GM18499 (cell line): ENCODE measurements at regions not wholly inside any gene's neighbourhood (a gene's known extent, or its start where the extent isn't known, plus 50 kb on each side); places are given as distances from the start of the nearest gene placed in this dataset.

Source experiments
- ATAC-seq: cut with Tn5 transposase; IDR thresholded peaks from one replicate; pipeline ENCODE4 v1.9.1; 2021; ENCODE audit warnings: moderate number of reproducible peaks; ENCODE audit not compliant: insufficient read depth, unreplicated experiment

DNA sequence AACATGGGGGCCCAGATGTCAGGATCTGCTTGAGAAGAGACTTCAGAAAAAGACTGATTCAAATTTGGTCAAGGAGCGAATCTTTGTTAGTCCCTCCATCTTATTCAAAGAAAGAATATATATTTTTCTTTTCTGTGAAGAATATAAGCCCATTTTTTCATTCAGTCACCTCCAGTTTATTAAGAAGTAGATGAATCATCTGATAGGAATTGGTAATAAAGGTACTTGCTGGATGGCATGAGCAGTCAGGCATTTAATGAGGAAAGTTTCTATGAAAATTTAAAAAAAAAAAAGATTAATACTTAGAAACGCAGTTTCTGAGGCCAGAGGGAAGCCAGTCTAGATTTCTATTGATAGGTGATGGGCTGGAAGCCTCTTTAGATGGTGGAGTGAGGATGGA, 373.1 kb upstream of the SMC2 start:
- no peak for ATAC-seq

DNA sequence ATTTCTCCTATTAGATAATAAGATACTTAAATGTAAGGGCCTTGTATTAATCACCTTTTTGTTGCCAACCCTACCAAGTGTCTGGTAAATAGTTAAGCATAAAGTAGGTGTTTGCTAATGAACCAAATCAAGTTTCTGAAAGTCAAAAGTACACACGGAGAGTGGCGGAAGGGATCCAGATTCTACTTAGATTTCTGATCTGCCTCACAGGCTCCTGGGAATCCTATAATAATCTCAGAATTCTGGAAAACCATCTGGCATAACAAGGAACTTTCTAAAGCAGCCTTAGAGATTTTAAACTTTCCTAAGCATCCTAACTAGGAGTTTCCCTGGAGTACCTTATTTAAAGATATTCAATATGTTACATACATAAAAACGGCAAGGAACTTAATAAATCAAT, 363.2 kb upstream of the SMC2 start:
- ATAC-seq, result no peak

DNA sequence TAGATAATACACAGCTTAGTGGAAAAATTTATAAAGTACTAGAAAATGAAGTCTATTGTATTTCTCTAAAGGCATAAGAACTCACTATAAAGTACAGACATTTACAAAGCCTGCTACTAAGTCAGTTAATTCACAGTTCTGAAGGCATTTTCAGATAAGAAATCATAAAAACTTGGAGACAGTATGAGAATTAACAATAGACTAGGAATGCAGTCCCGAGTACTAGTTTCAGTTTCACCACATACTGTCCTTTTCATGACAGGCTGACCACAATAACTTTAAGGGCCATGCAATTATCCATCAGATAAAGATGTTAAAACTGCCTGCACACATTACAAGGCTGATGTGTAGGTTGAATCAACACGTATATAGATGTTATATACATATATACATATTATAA, 362.6 kb upstream of the SMC2 start:
- no peak for ATAC-seq

- ATAC-seq, result no peak
Observed at GRCh38 chr9:103734471-103734870, 359.6 kb upstream of the SMC2 start.

GRCh38 chr9:103755441-103755840, 338.7 kb upstream of the SMC2 start:
- no peak for ATAC-seq

GRCh38 chr9:103755986-103756385, 338.1 kb upstream of the SMC2 start:
- no peak for ATAC-seq

GRCh38 chr9:103757062-103757461, 337.0 kb upstream of the SMC2 start:
- no peak for ATAC-seq

DNA sequence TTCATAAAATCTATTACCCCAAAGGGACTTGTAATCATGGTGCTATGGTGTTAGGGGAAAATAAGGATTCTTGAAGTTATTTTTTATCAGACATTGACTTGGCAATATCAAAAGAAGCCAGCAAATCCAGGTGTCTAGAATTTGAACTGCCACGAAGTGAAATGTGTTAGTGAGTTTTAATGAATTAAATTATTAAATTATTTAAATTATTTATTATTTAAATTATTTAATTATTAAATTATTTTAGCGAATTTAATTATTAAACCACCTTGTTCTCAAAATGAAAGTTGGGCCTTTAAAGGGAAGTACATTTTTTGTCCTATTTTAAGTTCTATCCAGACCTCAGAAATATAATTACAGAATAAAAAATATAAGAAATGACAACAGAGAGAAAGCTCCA, 332.6 kb upstream of the SMC2 start:
- ATAC-seq, result no peak

- peak; percentile 99 for ATAC-seq
Observed at GRCh38 chr9:103789686-103790085, 304.4 kb upstream of the SMC2 start.

- ATAC-seq, result peak; percentile 100
Observed at GRCh38 chr9:103798620-103799019, 295.5 kb upstream of the SMC2 start.

GRCh38 chr9:103799959-103800358, 294.1 kb upstream of the SMC2 start:
- ATAC-seq, result no peak

GRCh38 chr9:103802068-103802467, 292.0 kb upstream of the SMC2 start:
- ATAC-seq, result no peak

- no peak for ATAC-seq
Observed at GRCh38 chr9:103803245-103803644, 290.9 kb upstream of the SMC2 start.

- no peak for ATAC-seq
Observed at GRCh38 chr9:103804077-103804735, 289.9 kb upstream of the SMC2 start.

- ATAC-seq, result no peak
Observed at GRCh38 chr9:103809745-103810144, 284.4 kb upstream of the SMC2 start.

- ATAC-seq, result no peak
Observed at GRCh38 chr9:103811462-103811861, 282.6 kb upstream of the SMC2 start.

DNA sequence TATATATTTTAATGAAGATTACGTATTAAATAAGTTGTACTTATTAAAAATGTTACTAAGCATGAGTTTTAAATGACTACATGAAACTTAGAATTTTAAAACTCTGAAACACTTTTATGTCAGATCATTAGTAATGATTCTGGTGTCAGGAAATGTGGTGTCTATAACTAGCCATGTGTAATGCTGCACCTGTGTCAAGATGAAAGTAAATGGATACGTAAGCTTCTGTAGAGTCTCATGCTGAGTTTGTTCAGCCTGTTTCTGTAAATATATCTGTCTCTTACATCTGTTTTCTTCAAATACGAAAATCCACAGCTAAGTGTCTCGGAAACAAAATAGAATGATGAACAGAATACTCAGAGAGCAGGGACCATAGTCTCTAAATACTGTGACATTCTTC, 278.0 kb upstream of the SMC2 start:
- ATAC-seq, result no peak

DNA sequence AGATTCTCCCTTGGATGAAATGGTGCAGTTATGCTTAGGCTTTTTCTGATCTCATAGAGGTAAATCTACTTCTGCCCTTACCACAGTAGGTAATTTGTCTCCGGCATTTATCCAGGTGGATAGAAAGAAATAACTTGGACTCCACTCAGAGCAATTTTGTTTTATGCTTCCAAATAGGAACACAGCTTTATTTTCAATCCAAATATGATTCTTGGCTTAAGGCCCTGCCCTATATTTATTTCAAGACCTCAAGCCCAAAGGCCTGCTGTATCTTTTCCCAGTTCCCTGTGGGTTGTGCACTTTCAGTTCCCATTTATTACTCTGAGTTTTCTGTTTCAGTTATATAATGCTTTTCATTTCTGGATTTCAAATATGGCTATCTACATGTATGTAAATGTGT, 274.2 kb upstream of the SMC2 start:
- ATAC-seq, result no peak

- ATAC-seq, result no peak
Observed at GRCh38 chr9:103821115-103821514, 273.0 kb upstream of the SMC2 start.

GRCh38 chr9:103837940-103838339, 256.2 kb upstream of the SMC2 start:
- no peak for ATAC-seq

- peak; percentile 64 for ATAC-seq
Observed at GRCh38 chr9:103839197-103839596, 254.9 kb upstream of the SMC2 start.

- no peak for ATAC-seq
Observed at GRCh38 chr9:103867886-103868285, 226.2 kb upstream of the SMC2 start.

DNA sequence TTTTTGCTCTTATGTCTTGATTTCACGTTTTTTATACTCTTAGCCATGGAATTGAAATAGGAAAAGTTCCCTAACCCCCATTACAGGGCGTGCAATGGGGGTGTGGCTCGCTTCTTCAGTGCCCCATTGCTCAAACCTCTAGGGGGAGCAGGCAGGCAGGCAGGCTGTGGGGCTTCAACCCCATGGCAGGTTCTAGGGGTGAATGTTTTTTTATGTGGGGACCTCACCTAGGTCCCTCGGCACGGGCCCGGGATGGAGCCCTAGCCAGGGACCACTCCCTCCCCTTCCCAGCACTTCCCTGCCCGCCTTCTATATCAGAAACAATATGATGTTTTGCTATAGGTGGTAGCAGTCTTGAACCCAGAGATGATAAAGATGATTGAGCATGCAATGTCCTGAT, 221.3 kb upstream of the SMC2 start:
- no peak for ATAC-seq
